GM23338 (cell line): ENCODE measurements at regions not wholly inside any gene's neighbourhood (a gene's known extent, or its start where the extent isn't known, plus 50 kb on each side); places are given as distances from the start of the nearest gene placed in this dataset.

Experiments used
- ATAC-seq: fragments of 200-7000 bp; cut with Tn5 transposase; 3 replicates; pipeline ENCODE4 v1.9.1; 2020
- DNase-seq: peaks from one replicate; pipeline ENCODE4 v3.0.0-alpha.2; 2015; ENCODE audit warnings: low spot score
- H2AFZ ChIP-seq: fragments of 200-600 bp; sonication (generic); 2 replicates; pipeline ENCODE4 v1.8.0; 2016; ENCODE audit warnings: antibody characterized with exemption, mild to moderate bottlenecking, moderate library complexity
- H3F3A ChIP-seq: fragments of 200-600 bp; sonication (generic); replicated peaks from 2 replicates; pipeline ENCODE4 v1.8.0; 2017; ENCODE audit warnings: antibody characterized with exemption, mixed run types, low read depth
- H3K27ac ChIP-seq: fragments of 200-600 bp; sonication (generic); 2 replicates; pipeline ENCODE4 v1.6.1; 2016; ENCODE audit warnings: low read depth
- H3K27me3 ChIP-seq: fragments of 200-600 bp; sonication (generic); 2 replicates; pipeline ENCODE4 v1.8.0; 2016; ENCODE audit warnings: mild to moderate bottlenecking, mixed run types, moderate library complexity; ENCODE audit not compliant: insufficient read depth
- H3K36me3 ChIP-seq: fragments of 200-600 bp; sonication (generic); 2 replicates; pipeline ENCODE4 v1.8.0; 2016; ENCODE audit warnings: mild to moderate bottlenecking; ENCODE audit not compliant: insufficient read depth
- H3K4me1 ChIP-seq: fragments of 200-600 bp; sonication (generic); 2 replicates; pipeline ENCODE4 v1.8.0; 2016; ENCODE audit warnings: mild to moderate bottlenecking, moderate library complexity; ENCODE audit not compliant: insufficient read depth
- H3K4me2 ChIP-seq: fragments of 200-600 bp; sonication (generic); 2 replicates; pipeline ENCODE4 v1.7.1; 2017; ENCODE audit warnings: mixed run types
- H3K4me3 ChIP-seq: fragments of 200-600 bp; sonication (generic); 2 replicates; pipeline ENCODE4 v1.6.1; 2016; ENCODE audit warnings: mixed run types
- H3K79me2 ChIP-seq: fragments of 200-600 bp; sonication (generic); replicated peaks from 2 replicates; pipeline ENCODE4 v1.8.0; 2017; ENCODE audit warnings: mild to moderate bottlenecking; ENCODE audit not compliant: insufficient read depth
- H3K9me2 ChIP-seq: fragments of 200-600 bp; sonication (generic); 2 replicates; pipeline ENCODE4 v1.8.0; 2017; ENCODE audit not compliant: insufficient read depth
- H4K20me1 ChIP-seq: fragments of 200-600 bp; sonication (generic); replicated peaks from 2 replicates; pipeline ENCODE4 v1.8.0; 2017; ENCODE audit warnings: mild to moderate bottlenecking; ENCODE audit not compliant: insufficient read depth
- H3K27ac Mint-ChIP-seq: 2 replicates; pipeline ENCODE4 v1.8.0; 2020; ENCODE audit warnings: inconsistent platforms, mild to moderate bottlenecking, moderate library complexity, mixed read lengths
- H3K27me3 Mint-ChIP-seq: 3 replicates; pipeline ENCODE4 v1.8.0; 2022; ENCODE audit warnings: low read depth, mild to moderate bottlenecking, moderate library complexity, mixed read lengths, inconsistent platforms; ENCODE audit not compliant: insufficient read depth, poor library complexity
- H3K36me3 Mint-ChIP-seq: 3 replicates; pipeline ENCODE4 v1.8.0; 2021; ENCODE audit warnings: low read depth, mild to moderate bottlenecking, inconsistent platforms, moderate library complexity, mixed read lengths
- H3K4me1 Mint-ChIP-seq: 3 replicates; pipeline ENCODE4 v1.8.0; 2020; ENCODE audit warnings: mild to moderate bottlenecking, inconsistent platforms, mixed read lengths
- H3K4me3 Mint-ChIP-seq: 3 replicates; pipeline ENCODE4 v1.8.0; 2021; ENCODE audit warnings: moderate library complexity, mild to moderate bottlenecking, inconsistent platforms, mixed read lengths
- H3K9me3 Mint-ChIP-seq: 3 replicates; pipeline ENCODE4 v1.8.0; 2020; ENCODE audit warnings: moderate library complexity, mild to moderate bottlenecking, inconsistent platforms, mixed read lengths
- CREB1 ChIP-seq: fragments of 250-450 bp; sonication (Bioruptor Pico); IDR thresholded peaks from 2 replicates; pipeline ENCODE4 v1.5.0; 2020; ENCODE audit warnings: low read depth, mild to moderate bottlenecking, moderate library complexity
- ETS1 ChIP-seq: IDR thresholded peaks from 2 replicates; pipeline ENCODE4 v1.6.1; 2016; ENCODE audit warnings: antibody characterized with exemption
- EZH2 ChIP-seq: fragments of 200-600 bp; sonication (generic); IDR thresholded peaks from one replicate; pipeline ENCODE4 v1.8.0; 2017; ENCODE audit warnings: antibody characterized with exemption, mild to moderate bottlenecking, low read depth; ENCODE audit not compliant: unreplicated experiment
- JUNB ChIP-seq: IDR thresholded peaks from one replicate; pipeline ENCODE4 v1.6.1; 2016; ENCODE audit warnings: antibody characterized with exemption; ENCODE audit not compliant: unreplicated experiment
- NANOG ChIP-seq: IDR thresholded peaks from 2 replicates; pipeline ENCODE4 v1.6.1; 2016; ENCODE audit warnings: antibody characterized with exemption, borderline replicate concordance
- ZNF114 ChIP-seq: fragments of 250-450 bp; sonication (Bioruptor Pico); IDR thresholded peaks from 2 replicates; pipeline ENCODE4 v1.5.0; 2020; ENCODE audit warnings: mild to moderate bottlenecking, moderate library complexity
- ZNF331 ChIP-seq: fragments of 250-450 bp; sonication (Bioruptor Pico); IDR thresholded peaks from 2 replicates; pipeline ENCODE4 v1.5.0; 2020; ENCODE audit warnings: low read depth, mild to moderate bottlenecking, moderate library complexity
- ZNF462 ChIP-seq: fragments of 250-450 bp; sonication (Bioruptor Pico); IDR thresholded peaks from 2 replicates; pipeline ENCODE4 v1.5.0; 2020; ENCODE audit warnings: mild to moderate bottlenecking, moderate library complexity
- TF ChIP-seq, protein P1 (sequence below), 2 experiments: fragments of 200-600 bp in 1 of 2; sonication (generic) in 1 of 2; conservative IDR thresholded peaks; 2 replicates each; pipeline versions ENCODE4 v1.5.1 to v1.6.1; 2016 to 2017; ENCODE audit warnings: antibody characterized with exemption in 2 of 2, low read depth in 2 of 2, mild to moderate bottlenecking in 2 of 2, moderate library complexity in 1 of 2

DNA sequence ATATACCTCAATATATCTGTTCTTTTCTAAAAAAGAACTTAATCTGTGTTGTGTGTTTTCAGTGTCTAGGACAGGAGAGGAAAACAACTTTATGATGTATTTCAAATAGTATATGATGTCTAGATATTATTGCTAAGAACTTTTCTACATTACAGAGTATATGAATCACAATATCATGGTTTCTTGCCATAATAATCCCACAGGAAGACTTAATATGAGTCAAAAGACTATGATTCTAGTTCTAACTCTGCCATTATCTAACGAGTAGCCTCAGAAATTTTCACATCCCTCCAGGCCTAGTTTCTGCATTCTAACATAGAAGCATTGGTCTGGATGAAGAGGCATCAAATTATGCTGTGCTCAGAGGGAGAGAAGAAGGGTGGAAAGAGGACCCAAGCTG, 107.7 kb upstream of the SPRED1 start (continued):
- TF ChIP-seq ZNF462 (no peak), NANOG (no peak), ZNF114 (no peak), ETS1 (no peak)
- TF ChIP-seq, protein P1, sequence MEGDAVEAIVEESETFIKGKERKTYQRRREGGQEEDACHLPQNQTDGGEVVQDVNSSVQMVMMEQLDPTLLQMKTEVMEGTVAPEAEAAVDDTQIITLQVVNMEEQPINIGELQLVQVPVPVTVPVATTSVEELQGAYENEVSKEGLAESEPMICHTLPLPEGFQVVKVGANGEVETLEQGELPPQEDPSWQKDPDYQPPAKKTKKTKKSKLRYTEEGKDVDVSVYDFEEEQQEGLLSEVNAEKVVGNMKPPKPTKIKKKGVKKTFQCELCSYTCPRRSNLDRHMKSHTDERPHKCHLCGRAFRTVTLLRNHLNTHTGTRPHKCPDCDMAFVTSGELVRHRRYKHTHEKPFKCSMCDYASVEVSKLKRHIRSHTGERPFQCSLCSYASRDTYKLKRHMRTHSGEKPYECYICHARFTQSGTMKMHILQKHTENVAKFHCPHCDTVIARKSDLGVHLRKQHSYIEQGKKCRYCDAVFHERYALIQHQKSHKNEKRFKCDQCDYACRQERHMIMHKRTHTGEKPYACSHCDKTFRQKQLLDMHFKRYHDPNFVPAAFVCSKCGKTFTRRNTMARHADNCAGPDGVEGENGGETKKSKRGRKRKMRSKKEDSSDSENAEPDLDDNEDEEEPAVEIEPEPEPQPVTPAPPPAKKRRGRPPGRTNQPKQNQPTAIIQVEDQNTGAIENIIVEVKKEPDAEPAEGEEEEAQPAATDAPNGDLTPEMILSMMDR (conservative IDR thresholded peaks at IDR 0.05; ENCODE audit: low read depth in 2 of 2) = no peak

DNA sequence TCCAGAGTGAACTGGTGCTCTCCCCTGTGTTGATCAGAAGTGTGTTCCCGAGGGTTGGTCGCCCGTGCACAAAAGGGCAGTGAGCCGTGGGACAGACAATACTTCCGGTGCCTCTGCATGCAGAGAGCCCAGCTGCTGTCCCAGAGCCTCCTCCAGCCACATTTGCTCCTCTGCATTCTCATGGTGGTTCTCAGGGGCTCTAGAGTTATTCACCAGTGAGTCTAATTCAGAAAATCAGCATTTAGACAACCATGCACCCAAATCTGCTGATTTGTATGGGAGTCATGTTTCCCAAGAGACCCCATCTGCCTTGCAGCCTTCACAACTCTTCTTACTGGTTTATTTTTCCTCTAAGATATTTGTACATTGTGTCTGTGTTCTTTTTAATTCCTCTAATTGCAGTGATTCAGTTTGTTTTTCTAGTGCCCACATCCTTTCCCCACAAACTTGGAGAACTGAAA, 107.0 kb upstream of the SPRED1 start:
- Histone ChIP-seq H3K4me2 (no peak overlapping the region), H3K27ac (no peak overlapping the region), H2AFZ (peak overlapping the region; percentile 94), H3K4me3 (no peak overlapping the region), H3K36me3 (peaks cover 5% of the 10 kb centered on the region; the same call in 1 of the 2 replicates), H3K27me3 (no peaks in the 10 kb centered on the region), H3K9me2 (no peaks in the 10 kb centered on the region), H3K4me1 (no peaks in the 10 kb centered on the region), H4K20me1 (no peaks in the 10 kb centered on the region), H3K79me2 (no peaks in the 10 kb centered on the region), H3F3A (no peaks in the 10 kb centered on the region)
- peaks cover 2% of the 10 kb centered on the region for H3K4me1 Mint-ChIP-seq
- DNase-seq (no peak), ATAC-seq (peak; percentile 42; the same call in 1 of the 3 replicates)
- no peak overlapping the region for H3K4me3 Mint-ChIP-seq
- H3K9me3 Mint-ChIP-seq = peaks cover 23% of the 10 kb centered on the region
- TF ChIP-seq JUNB = no peak
- no peak for TF ChIP-seq ZNF331 (CRISPR knock-in tag)
- TF ChIP-seq CREB1 (CRISPR knock-in tag) = no peak
- no peak for TF ChIP-seq NANOG
- no peak for TF ChIP-seq EZH2
- H3K27me3 Mint-ChIP-seq = peaks cover 3% of the 10 kb centered on the region
- H3K27ac Mint-ChIP-seq = no peak overlapping the region
- H3K36me3 Mint-ChIP-seq = peaks cover 12% of the 10 kb centered on the region
